Cardiac fibroblast (primary cell): ENCODE measurements at regions not wholly inside any gene's neighbourhood (a gene's known extent, or its start where the extent isn't known, plus 50 kb on each side); places are given as distances from the start of the nearest gene placed in this dataset.

ENCODE experiments used
- DNase-seq, 2 donors: peaks; one replicate each; pipeline versions ENCODE4 v3.0.0 to v3.0.0-alpha.2; 2010; ENCODE audit warnings: low read depth in 2 of 2
- H3K4me3 ChIP-seq, 2 donors: replicated peaks in 1 of 2; 1 replicate in 1 of 2; 2 replicates in 1 of 2; pipeline ENCODE4 v1.5.1; 2011; ENCODE audit warnings: low read depth in 2 of 2, low read length in 2 of 2, mild to moderate bottlenecking in 2 of 2, moderate library complexity in 1 of 2
- CTCF ChIP-seq: IDR thresholded peaks from one replicate; pipeline ENCODE4 v1.5.1; 2011; ENCODE audit warnings: low read depth, mild to moderate bottlenecking, low read length, inconsistent platforms

- no peak for TF ChIP-seq CTCF
- DNase-seq = no peak
- H3K4me3 ChIP-seq = no peak overlapping the region
Measured at GRCh38 chr11:10923882-10924281, 66.0 kb upstream of the ZBED5 start.

- no peak for DNase-seq
- no peak overlapping the region for H3K4me3 ChIP-seq
- TF ChIP-seq CTCF = no peak
Measured at GRCh38 chr11:10922892-10923291, 65.0 kb upstream of the ZBED5 start.

- no peak for DNase-seq
- TF ChIP-seq CTCF = no peak
- no peak overlapping the region for H3K4me3 ChIP-seq
Measured at GRCh38 chr11:10920875-10921274, 63.0 kb upstream of the ZBED5 start.

GRCh38 chr11:10920205-10920604, 62.4 kb upstream of the ZBED5 start:
- no peak for TF ChIP-seq CTCF
- peak; percentile 44 to 71 for DNase-seq
- H3K4me3 ChIP-seq = no peak overlapping the region

GRCh38 chr11:10918698-10919097, 60.8 kb upstream of the ZBED5 start:
- peak in 1 of 2 donors; percentile 60 for DNase-seq
- H3K4me3 ChIP-seq = no peak overlapping the region
- TF ChIP-seq CTCF = no peak

GRCh38 chr11:10918275-10918674, 60.4 kb upstream of the ZBED5 start:
- no peak for TF ChIP-seq CTCF
- no peak overlapping the region for H3K4me3 ChIP-seq
- no peak for DNase-seq

- no peak for TF ChIP-seq CTCF
- DNase-seq = no peak
- H3K4me3 ChIP-seq = no peak overlapping the region
Measured at GRCh38 chr11:10917802-10918201, 59.9 kb upstream of the ZBED5 start.
